MM.1S (cell line): ENCODE measurements at regions not wholly inside any gene's neighbourhood (a gene's known extent, or its start where the extent isn't known, plus 50 kb on each side); places are given as distances from the start of the nearest gene placed in this dataset.
"Not testable (repeated sequence)": the region's sequence is repeated elsewhere in the genome, so short reads cannot be mapped to it uniquely, and the experiment has no call there.

Source experiments
- DNase-seq: peaks from one replicate; pipeline ENCODE4 v3.0.0-alpha.2; 2015
- H2AFZ ChIP-seq: fragments of 300-600 bp; sonication (generic); 2 replicates; pipeline ENCODE4 v1.6.0; 2016; ENCODE audit warnings: antibody characterized with exemption, low read length
- H3F3A ChIP-seq: fragments of 300-600 bp; sonication (generic); 2 replicates; pipeline ENCODE4 v1.6.1; 2016; ENCODE audit warnings: mild to moderate bottlenecking, antibody characterized with exemption, low read length, moderate library complexity, mixed read lengths; ENCODE audit not compliant: insufficient read depth
- H3K27ac ChIP-seq: fragments of 300-600 bp; sonication (generic); 2 replicates; pipeline ENCODE4 v1.5.1; 2016; ENCODE audit warnings: mild to moderate bottlenecking, low read length
- H3K27me3 ChIP-seq: fragments of 300-600 bp; sonication (generic); replicated peaks from 2 replicates; pipeline ENCODE4 v1.6.0; 2016; ENCODE audit warnings: low read length; ENCODE audit not compliant: insufficient read depth
- H3K36me3 ChIP-seq: fragments of 300-600 bp; sonication (generic); replicated peaks from 2 replicates; pipeline ENCODE4 v1.6.1; 2016; ENCODE audit warnings: mild to moderate bottlenecking, low read length, mixed read lengths; ENCODE audit not compliant: insufficient read depth
- H3K4me1 ChIP-seq: fragments of 300-600 bp; sonication (generic); 2 replicates; pipeline ENCODE4 v1.6.1; 2016; ENCODE audit warnings: low read length, mixed read lengths
- H3K4me2 ChIP-seq: fragments of 300-600 bp; sonication (generic); 2 replicates; pipeline ENCODE4 v1.6.0; 2016; ENCODE audit warnings: low read depth, low read length
- H3K4me3 ChIP-seq: fragments of 300-600 bp; sonication (generic); 2 replicates; pipeline ENCODE4 v1.5.1; 2016; ENCODE audit warnings: low read length, mixed read lengths
- H3K79me2 ChIP-seq: fragments of 300-600 bp; sonication (generic); 2 replicates; pipeline ENCODE4 v1.6.1; 2016; ENCODE audit warnings: mixed run types, low read length, mixed read lengths
- H3K9ac ChIP-seq: fragments of 300-600 bp; sonication (generic); 2 replicates; pipeline ENCODE4 v1.6.1; 2016; ENCODE audit warnings: low read length, mixed read lengths
- H3K9me2 ChIP-seq: fragments of 300-600 bp; sonication (generic); replicated peaks from 2 replicates; pipeline ENCODE4 v1.6.1; 2016; ENCODE audit warnings: mild to moderate bottlenecking, low read length, mixed read lengths; ENCODE audit not compliant: insufficient read depth
- H3K9me3 ChIP-seq: fragments of 300-600 bp; sonication (generic); replicated peaks from 2 replicates; pipeline ENCODE4 v1.6.1; 2016; ENCODE audit warnings: mild to moderate bottlenecking, low read length, mixed read lengths; ENCODE audit not compliant: insufficient read depth
- H4K20me1 ChIP-seq: fragments of 300-600 bp; sonication (generic); 2 replicates; pipeline ENCODE4 v1.6.1; 2016; ENCODE audit warnings: mild to moderate bottlenecking, low read length, moderate library complexity, mixed read lengths; ENCODE audit not compliant: insufficient read depth
- EZH2 ChIP-seq: fragments of 300-600 bp; sonication (generic); optimal IDR thresholded peaks from 2 replicates; pipeline ENCODE3; 2017; ENCODE audit warnings: low read depth, mild to moderate bottlenecking, antibody characterized with exemption, low read length, mixed read lengths
- EZH2phosphoT487 ChIP-seq: fragments of 300-600 bp; sonication (generic); IDR thresholded peaks from 2 replicates; pipeline ENCODE4 v1.6.1; 2018; ENCODE audit warnings: antibody characterized with exemption, low read length
- TF ChIP-seq, protein P1 (sequence below): fragments of 300-600 bp; sonication (generic); IDR thresholded peaks from 2 replicates; pipeline ENCODE4 v1.5.1; 2016; ENCODE audit warnings: antibody characterized with exemption, low read length, mixed read lengths

DNA sequence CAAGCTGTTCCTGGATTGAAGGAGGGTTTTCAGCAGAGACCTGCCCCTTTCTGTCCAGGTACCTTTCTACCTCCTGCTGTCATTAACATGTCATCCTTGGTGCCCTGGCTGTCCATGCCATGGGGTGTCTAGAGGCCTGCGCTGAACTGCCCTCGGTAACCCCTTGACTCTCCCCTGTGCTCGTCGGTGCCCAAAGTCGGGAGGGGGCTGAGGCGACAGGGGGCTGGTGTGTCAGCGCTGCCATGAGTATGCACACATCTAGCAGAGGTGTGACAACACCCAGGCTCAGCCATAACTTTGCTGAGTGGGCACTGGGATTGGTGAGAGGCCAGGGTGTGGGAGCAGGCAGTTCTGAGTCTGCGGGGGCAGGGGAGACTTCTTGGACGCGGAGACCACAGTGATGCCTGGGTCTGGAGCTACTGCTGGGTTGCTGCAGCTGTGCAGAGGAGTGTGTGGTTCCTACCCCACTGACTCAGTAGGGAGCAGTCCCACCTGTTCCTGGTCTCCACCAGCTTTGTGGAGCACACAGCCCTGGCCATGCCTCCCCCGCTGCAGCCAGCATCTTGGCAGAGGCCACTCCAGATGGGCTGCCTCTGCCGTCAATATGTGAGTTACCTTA is 376.2 kb upstream of the SEMA3C start:
- no peaks in the 10 kb centered on the region for H3F3A ChIP-seq
- no peaks in the 10 kb centered on the region for H3K4me1 ChIP-seq
- no peak overlapping the region for H3K27ac ChIP-seq
- H3K36me3 ChIP-seq = no peaks in the 10 kb centered on the region
- H4K20me1 ChIP-seq = no peaks in the 10 kb centered on the region
- no peak for TF ChIP-seq EZH2
- TF ChIP-seq, protein P1, sequence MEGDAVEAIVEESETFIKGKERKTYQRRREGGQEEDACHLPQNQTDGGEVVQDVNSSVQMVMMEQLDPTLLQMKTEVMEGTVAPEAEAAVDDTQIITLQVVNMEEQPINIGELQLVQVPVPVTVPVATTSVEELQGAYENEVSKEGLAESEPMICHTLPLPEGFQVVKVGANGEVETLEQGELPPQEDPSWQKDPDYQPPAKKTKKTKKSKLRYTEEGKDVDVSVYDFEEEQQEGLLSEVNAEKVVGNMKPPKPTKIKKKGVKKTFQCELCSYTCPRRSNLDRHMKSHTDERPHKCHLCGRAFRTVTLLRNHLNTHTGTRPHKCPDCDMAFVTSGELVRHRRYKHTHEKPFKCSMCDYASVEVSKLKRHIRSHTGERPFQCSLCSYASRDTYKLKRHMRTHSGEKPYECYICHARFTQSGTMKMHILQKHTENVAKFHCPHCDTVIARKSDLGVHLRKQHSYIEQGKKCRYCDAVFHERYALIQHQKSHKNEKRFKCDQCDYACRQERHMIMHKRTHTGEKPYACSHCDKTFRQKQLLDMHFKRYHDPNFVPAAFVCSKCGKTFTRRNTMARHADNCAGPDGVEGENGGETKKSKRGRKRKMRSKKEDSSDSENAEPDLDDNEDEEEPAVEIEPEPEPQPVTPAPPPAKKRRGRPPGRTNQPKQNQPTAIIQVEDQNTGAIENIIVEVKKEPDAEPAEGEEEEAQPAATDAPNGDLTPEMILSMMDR = no peak
- no peak for TF ChIP-seq EZH2phosphoT487
- H3K79me2 ChIP-seq = no peaks in the 10 kb centered on the region
- H3K9me3 ChIP-seq = no peaks in the 10 kb centered on the region
- H3K9me2 ChIP-seq = no peaks in the 10 kb centered on the region
- H2AFZ ChIP-seq = no peak overlapping the region
- no peak overlapping the region for H3K4me2 ChIP-seq
- DNase-seq = no peak
- no peak overlapping the region for H3K4me3 ChIP-seq
- H3K9ac ChIP-seq = no peak overlapping the region
- no peaks in the 10 kb centered on the region for H3K27me3 ChIP-seq

DNA sequence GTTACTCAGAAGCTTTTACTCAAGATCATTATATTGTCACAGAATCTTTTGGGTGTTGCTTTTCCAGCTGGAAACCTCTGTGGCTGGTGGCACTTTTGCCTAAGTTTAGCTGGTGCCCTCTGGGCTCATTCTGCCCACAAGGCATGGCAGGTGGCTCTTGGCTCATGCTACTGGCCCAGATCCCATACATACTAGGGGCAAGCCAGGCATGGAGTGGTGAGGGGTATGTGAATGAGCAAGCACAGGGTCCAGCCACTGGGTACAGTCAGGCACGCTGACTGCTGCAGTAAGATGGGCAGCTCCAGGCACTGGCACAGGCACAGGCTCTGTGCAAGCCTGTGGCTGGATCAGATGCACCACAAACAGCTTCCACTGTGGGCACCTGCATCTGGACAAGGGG is 375.0 kb upstream of the SEMA3C start:
- H4K20me1 ChIP-seq = no peaks in the 10 kb centered on the region
- no peak overlapping the region for H3K4me2 ChIP-seq
- no peak overlapping the region for H3K27ac ChIP-seq
- DNase-seq = no peak
- H3K4me1 ChIP-seq = no peaks in the 10 kb centered on the region
- no peaks in the 10 kb centered on the region for H3F3A ChIP-seq
- H3K36me3 ChIP-seq = no peaks in the 10 kb centered on the region
- H3K9ac ChIP-seq = no peak overlapping the region
- H3K4me3 ChIP-seq = no peak overlapping the region
- TF ChIP-seq EZH2phosphoT487 = no peak
- TF ChIP-seq, protein P1 = no peak
- no peaks in the 10 kb centered on the region for H3K27me3 ChIP-seq
- no peaks in the 10 kb centered on the region for H3K9me2 ChIP-seq
- no peaks in the 10 kb centered on the region for H3K9me3 ChIP-seq
- no peaks in the 10 kb centered on the region for H3K79me2 ChIP-seq
- H2AFZ ChIP-seq = no peak overlapping the region

DNA sequence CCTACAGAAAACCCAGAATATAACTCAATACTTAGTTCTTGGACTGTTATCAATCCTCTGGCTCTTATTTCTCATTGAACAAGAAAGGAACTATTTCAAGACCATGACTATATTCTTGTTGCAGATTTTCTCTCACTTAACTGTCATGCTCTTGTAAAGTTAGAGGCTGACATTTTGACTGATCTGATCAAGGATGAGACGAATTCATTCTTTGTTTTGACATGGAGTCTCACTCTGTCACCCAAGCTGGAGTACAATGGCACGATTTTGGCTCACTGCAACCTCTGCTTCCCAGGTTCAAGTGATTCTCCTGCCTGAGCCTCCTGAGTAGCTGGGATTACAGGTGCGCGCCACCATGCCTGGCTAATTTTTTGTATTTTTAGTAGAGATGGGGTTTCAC is 367.9 kb upstream of the SEMA3C start:
- not testable (repeated sequence) for H3K27me3 ChIP-seq, H3K9ac ChIP-seq, DNase-seq

DNA sequence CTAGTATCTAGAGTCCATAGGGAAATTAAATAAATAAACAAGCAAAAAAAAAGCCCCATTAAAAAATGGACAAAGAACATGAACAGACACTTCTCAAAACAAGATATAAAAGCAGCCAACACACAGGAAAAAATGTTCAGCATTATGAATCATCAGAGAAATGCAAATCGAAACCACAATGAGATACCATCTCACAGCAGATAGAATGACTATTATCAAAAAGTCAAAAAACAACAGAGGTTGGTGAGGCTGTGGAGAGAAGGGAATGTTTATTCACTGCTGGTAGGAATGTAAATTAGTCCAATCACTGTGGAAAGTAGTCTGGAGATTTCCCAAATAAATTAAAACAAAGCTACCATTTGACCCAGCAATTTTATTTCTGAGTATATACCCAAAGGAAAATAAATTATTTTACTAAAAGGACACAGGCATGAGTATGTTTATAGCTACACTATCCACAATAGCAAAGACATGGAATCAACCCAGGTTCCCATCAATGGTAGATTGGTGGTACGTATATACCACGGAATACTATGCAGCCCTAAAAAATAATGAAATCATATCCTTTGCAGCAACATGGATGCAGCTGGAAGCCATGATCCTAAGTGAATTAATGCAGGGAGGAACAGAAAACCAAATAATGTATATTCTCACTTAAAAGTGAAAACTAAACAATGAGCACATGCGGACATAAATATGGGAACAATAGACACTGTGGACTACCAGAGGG is 366.5 kb upstream of the SEMA3C start:
- Histone ChIP-seq H3K4me3 (no peak overlapping the region), H4K20me1 (no peaks in the 10 kb centered on the region), H3K27ac (no peak overlapping the region), H2AFZ (no peak overlapping the region), H3K27me3 (no peaks in the 10 kb centered on the region), H3K79me2 (no peaks in the 10 kb centered on the region), H3F3A (no peaks in the 10 kb centered on the region), H3K36me3 (no peaks in the 10 kb centered on the region), H3K9me3 (no peaks in the 10 kb centered on the region), H3K9ac (no peak overlapping the region), H3K4me2 (no peak overlapping the region), H3K9me2 (no peaks in the 10 kb centered on the region), H3K4me1 (no peaks in the 10 kb centered on the region)
- TF ChIP-seq EZH2phosphoT487 (no peak), EZH2 (no peak)
- TF ChIP-seq, protein P1 = no peak
- no peak for DNase-seq

More for the DNA sequence above, 367.9 kb upstream of the SEMA3C start:
- not testable (repeated sequence) for H3K4me3 ChIP-seq, H3K79me2 ChIP-seq, H3F3A ChIP-seq, H2AFZ ChIP-seq, H3K9me3 ChIP-seq, H4K20me1 ChIP-seq, H3K27ac ChIP-seq, H3K9me2 ChIP-seq, H3K36me3 ChIP-seq, H3K4me2 ChIP-seq, H3K4me1 ChIP-seq
